Prostate gland (tissue), 2 donors: ENCODE measurements at regions not wholly inside any gene's neighbourhood (a gene's known extent, or its start where the extent isn't known, plus 50 kb on each side); places are given as distances from the start of the nearest gene placed in this dataset.
"Not testable (repeated sequence)": the region's sequence is repeated elsewhere in the genome, so short reads cannot be mapped to it uniquely, and the experiment has no call there.

Experiments used
- DNase-seq: peaks from one replicate; pipeline ENCODE4 v3.0.0-alpha.2; 2019; ENCODE audit warnings: low spot score
- H3K27ac ChIP-seq, 2 donors: fragments of 200-600 bp; sonication (generic); 2 replicates each; pipeline ENCODE4 v1.5.1; 2017 to 2019
- H3K27me3 ChIP-seq: fragments of 200-600 bp; sonication (generic); replicated peaks from 2 replicates; pipeline ENCODE4 v1.5.1; 2019; ENCODE audit not compliant: insufficient read depth
- H3K36me3 ChIP-seq, 2 donors: fragments of 200-600 bp; sonication (generic); 1 replicate in 1 of 2; 2 replicates in 1 of 2; pipeline versions ENCODE4 v1.5.1 to v1.8.1; 2017 to 2019
- H3K4me1 ChIP-seq: fragments of 200-600 bp; sonication (generic); replicated peaks from 2 replicates; pipeline ENCODE4 v1.5.1; 2019
- H3K4me3 ChIP-seq, 2 donors: fragments of 200-600 bp; sonication (generic); 2 replicates each; pipeline ENCODE4 v1.5.1; 2017 to 2019
- H3K9me3 ChIP-seq: fragments of 200-600 bp; sonication (generic); 2 replicates; pipeline ENCODE4 v1.5.1; 2017
- POLR2A ChIP-seq: fragments of 450-650 bp; IDR thresholded peaks from one replicate; pipeline ENCODE4 v1.6.1; 2016; ENCODE audit warnings: antibody characterized with exemption, mild to moderate bottlenecking
- POLR2AphosphoS5 ChIP-seq: sonication (generic); formaldehyde crosslinking; IDR thresholded peaks from one replicate; pipeline ENCODE4 v1.6.1; 2017; ENCODE audit warnings: antibody characterized with exemption
- WGBS: methylation state at CpG from one replicate; pipeline ENCODE4 v1.1.5; 2018; 5-methylcytosine and 5-hydroxymethylcytosine counted together
- intact Hi-C: fragments of 100-400 bp; cut with DNase I; formaldehyde crosslinking; loops from one replicate; pipeline ENCODE4 v1.14.2; 2022
- small RNA-seq, 2 donors: library from RNA; depleted of rRNA; stranded (forward); fragments of <200 nt; gene quantifications; one replicate each; pipeline ENCODE3, GENCODE V24; 2016
- TF ChIP-seq, protein P1 (sequence below), 4 experiments: fragments of 200-600 bp in 2 of 4; fragments of 450-650 bp in 2 of 4; sonication (generic) in 2 of 4; IDR thresholded peaks; 1 replicate in 3 of 4; 2 replicates in 1 of 4; pipeline ENCODE4 v1.5.1; 2016 to 2019; ENCODE audit warnings: antibody characterized with exemption in 4 of 4, mild to moderate bottlenecking in 2 of 4, moderate library complexity in 2 of 4

DNA sequence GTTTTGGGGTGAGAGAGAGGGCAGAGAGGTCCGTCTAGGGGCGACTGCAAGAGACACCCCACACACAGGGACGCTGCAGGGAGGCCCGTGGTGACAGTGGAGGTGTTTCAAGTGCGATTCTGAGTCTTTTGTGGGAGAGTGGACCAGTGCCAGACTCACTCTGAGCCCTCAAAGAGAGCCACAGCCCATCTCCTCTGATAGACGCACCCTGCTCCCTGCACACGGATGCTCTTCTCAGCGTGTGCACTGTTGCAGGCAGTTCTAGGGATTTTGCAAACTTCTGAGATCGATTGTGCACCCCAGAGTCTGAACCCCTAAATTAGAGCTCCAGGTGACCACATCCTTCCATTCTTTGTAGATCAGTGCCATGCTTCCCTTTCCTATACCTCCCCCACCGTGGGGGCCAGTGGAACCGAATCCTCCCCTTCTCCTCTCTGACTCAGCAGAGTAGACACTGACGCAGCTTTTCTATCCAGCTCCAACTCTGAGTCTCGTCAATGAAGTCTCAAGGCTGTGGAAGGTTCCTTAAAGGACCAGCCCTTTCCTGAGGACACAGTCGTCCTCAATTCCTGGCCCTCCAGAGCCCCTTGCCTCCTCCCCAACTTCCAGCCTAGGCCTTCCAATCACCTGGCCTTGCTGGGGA lies 83.8 kb downstream of the TMEM130 start:
- Histone ChIP-seq H3K9me3 (no peaks in the 10 kb centered on the region), H3K4me3 (no peak overlapping the region), H3K27me3 (no peaks in the 10 kb centered on the region), H3K36me3 (no peaks in the 10 kb centered on the region), H3K27ac (no peak overlapping the region), H3K4me1 (no peaks in the 10 kb centered on the region)
- TF ChIP-seq POLR2AphosphoS5 (no peak), POLR2A (no peak)
- TF ChIP-seq, protein P1, sequence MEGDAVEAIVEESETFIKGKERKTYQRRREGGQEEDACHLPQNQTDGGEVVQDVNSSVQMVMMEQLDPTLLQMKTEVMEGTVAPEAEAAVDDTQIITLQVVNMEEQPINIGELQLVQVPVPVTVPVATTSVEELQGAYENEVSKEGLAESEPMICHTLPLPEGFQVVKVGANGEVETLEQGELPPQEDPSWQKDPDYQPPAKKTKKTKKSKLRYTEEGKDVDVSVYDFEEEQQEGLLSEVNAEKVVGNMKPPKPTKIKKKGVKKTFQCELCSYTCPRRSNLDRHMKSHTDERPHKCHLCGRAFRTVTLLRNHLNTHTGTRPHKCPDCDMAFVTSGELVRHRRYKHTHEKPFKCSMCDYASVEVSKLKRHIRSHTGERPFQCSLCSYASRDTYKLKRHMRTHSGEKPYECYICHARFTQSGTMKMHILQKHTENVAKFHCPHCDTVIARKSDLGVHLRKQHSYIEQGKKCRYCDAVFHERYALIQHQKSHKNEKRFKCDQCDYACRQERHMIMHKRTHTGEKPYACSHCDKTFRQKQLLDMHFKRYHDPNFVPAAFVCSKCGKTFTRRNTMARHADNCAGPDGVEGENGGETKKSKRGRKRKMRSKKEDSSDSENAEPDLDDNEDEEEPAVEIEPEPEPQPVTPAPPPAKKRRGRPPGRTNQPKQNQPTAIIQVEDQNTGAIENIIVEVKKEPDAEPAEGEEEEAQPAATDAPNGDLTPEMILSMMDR (IDR thresholded peaks at IDR 0.05) = no peak
- intact Hi-C loops = no loop called here
- no peak for DNase-seq
- whole genome bisulfite sequencing = 44% methylated on average over 14 of the region's 14 CpGs

DNA sequence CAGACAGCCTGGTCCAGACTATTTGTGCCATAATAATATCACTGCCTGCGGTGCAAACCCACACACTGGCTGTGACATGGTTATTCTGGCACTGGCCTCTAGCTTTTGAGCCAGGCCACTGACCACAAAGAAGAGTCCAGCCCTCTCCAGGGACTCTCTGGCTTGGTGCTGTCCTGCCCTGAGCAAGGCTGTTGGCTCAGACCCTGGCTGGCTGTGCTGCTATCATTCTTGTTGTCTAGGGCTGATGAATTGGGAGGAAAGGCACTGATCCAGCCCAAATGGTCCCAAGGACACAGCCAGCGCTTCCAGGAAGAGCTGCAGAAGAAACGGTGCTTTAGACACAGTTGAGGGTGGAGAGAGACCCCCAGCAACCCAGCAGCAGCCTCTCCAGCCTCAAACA lies 80.8 kb downstream of the TMEM130 start:
- H3K27me3 ChIP-seq = no peaks in the 10 kb centered on the region
- no peak for TF ChIP-seq POLR2A
- no peak for TF ChIP-seq POLR2AphosphoS5
- TF ChIP-seq, protein P1 (IDR thresholded peaks at IDR 0.05) = no peak
- 62% methylated on average over 3 of the region's 3 CpGs for WGBS
- H3K9me3 ChIP-seq = no peaks in the 10 kb centered on the region
- H3K36me3 ChIP-seq = no peaks in the 10 kb centered on the region
- no peaks in the 10 kb centered on the region for H3K4me1 ChIP-seq
- no peak for DNase-seq
- no peak overlapping the region for H3K4me3 ChIP-seq
- intact Hi-C loops = no loop called here
- no peak overlapping the region for H3K27ac ChIP-seq

DNA sequence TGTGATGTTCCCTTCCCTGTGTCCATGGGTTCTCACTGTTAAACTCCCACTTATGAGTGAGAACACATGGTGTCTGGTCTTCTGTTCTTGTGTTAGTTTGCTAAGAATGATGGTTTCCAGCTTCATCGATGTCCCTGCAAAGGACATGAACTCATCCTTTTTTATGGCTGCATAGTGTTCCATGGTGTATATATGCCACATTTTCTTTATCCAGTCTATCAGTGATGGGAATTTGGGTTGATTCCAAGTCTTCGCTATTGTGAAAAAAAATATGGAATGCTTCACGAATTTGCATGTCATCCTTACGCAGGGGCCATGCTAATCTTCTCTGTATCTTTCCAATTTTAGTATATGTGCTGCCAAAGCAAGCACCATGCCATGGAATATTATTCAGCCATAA lies 75.4 kb downstream of the TMEM130 start:
- WGBS = 93% methylated on average over 4 of the region's 4 CpGs
- H3K36me3 ChIP-seq, H3K27me3 ChIP-seq, intact Hi-C loops, H3K27ac ChIP-seq, H3K9me3 ChIP-seq, H3K4me1 ChIP-seq, DNase-seq, H3K4me3 ChIP-seq: not testable (repeated sequence)

DNA sequence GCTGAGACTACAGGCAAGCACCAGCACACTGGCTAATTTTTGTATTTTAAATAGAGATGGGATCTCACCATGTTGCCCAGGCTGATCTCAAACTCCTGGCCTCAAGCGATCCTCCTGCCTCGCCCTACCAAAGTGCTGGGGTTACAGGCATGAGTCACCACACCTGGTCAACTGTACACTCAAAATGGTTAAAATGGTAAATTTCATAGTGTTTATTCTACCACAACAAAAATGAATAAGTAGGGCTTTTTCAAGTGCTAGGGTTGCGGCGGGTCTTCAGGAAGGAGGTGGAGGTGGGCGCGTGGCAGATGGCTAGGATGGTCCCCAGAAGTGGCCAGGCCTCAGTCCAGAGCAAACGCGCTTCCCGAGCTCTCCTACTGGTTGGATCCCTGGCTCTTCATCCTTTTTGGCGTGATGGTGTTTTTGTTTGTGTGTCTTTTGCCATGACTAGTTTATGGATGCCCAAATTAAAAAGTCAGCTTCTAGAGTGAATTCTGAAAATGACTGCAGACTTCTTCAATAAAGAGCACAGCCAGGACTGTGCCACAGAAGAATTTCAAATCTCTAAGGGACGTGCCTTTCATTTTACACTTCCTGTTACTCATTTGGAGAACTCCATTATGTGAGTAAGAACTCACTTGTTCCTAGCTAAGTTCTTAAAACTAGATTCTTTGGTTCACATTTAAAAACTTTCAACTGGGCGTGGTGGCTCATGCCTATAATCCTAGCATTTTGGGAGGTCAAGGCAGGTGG lies 73.9 kb downstream of the TMEM130 start:
- no peak overlapping the region for H3K27ac ChIP-seq
- no peak for DNase-seq
- H3K4me3 ChIP-seq = no peak overlapping the region
- H3K9me3 ChIP-seq = no peaks in the 10 kb centered on the region
- intact Hi-C loops = no loop called here
- no peak for TF ChIP-seq POLR2A
- TF ChIP-seq, protein P1 (IDR thresholded peaks at IDR 0.05) = no peak
- TF ChIP-seq POLR2AphosphoS5 = no peak
- 86% methylated on average over 12 of the region's 12 CpGs for WGBS
- H3K36me3 ChIP-seq = no peaks in the 10 kb centered on the region
- H3K4me1 ChIP-seq = no peaks in the 10 kb centered on the region
- no peaks in the 10 kb centered on the region for H3K27me3 ChIP-seq

Small RNA genes lying in the stretch of these regions (small RNA-seq; reads per million reads assigned to genes)
- 0 reads per million in 2 donors for gene RNU6-393P
